GM12875 (cell line): ENCODE measurements at regions not wholly inside any gene's neighbourhood (a gene's known extent, or its start where the extent isn't known, plus 50 kb on each side); places are given as distances from the start of the nearest gene placed in this dataset.
"Not testable (repeated sequence)": the region's sequence is repeated elsewhere in the genome, so short reads cannot be mapped to it uniquely, and the experiment has no call there.

Source experiments
- H3K4me3 ChIP-seq: one replicate; pipeline ENCODE4 v1.5.1; 2011; ENCODE audit warnings: low read depth, low read length, control low read depth
- CTCF ChIP-seq: IDR thresholded peaks from 2 replicates; pipeline ENCODE4 v1.5.1; 2011; ENCODE audit warnings: low read depth, mild to moderate bottlenecking, control low read depth, inconsistent platforms, low read length, moderate library complexity, borderline replicate concordance; ENCODE audit not compliant: insufficient read depth

- TF ChIP-seq CTCF = no peak
- H3K4me3 ChIP-seq = no peak overlapping the region
Measured at GRCh38 chr5:67799732-67800234, 415.8 kb upstream of the PIK3R1 start.

GRCh38 chr5:67798470-67798869 is 417.1 kb upstream of the PIK3R1 start:
- H3K4me3 ChIP-seq = not testable (repeated sequence)

GRCh38 chr5:67795781-67796477 is 419.6 kb upstream of the PIK3R1 start:
- no peak overlapping the region for H3K4me3 ChIP-seq
- TF ChIP-seq CTCF = no peak

GRCh38 chr5:67793966-67794365 is 421.6 kb upstream of the PIK3R1 start:
- no peak for TF ChIP-seq CTCF
- no peak overlapping the region for H3K4me3 ChIP-seq

- no peak for TF ChIP-seq CTCF
- no peak overlapping the region for H3K4me3 ChIP-seq
Measured at GRCh38 chr5:67793418-67793817, 422.1 kb upstream of the PIK3R1 start.

- no peak for TF ChIP-seq CTCF
- H3K4me3 ChIP-seq = no peak overlapping the region
Measured at GRCh38 chr5:67792891-67793290, 422.7 kb upstream of the PIK3R1 start.

GRCh38 chr5:67790390-67790789 is 425.2 kb upstream of the PIK3R1 start:
- H3K4me3 ChIP-seq = no peak overlapping the region
- no peak for TF ChIP-seq CTCF

- H3K4me3 ChIP-seq = not testable (repeated sequence)
Measured at GRCh38 chr5:67779893-67780623, 435.5 kb upstream of the PIK3R1 start.
